Fibroblast of pulmonary artery (primary cell): ENCODE measurements at regions not wholly inside any gene's neighbourhood (a gene's known extent, or its start where the extent isn't known, plus 50 kb on each side); places are given as distances from the start of the nearest gene placed in this dataset.
"Not testable (repeated sequence)": the region's sequence is repeated elsewhere in the genome, so short reads cannot be mapped to it uniquely, and the experiment has no call there.

Source experiments
- DNase-seq: peaks from one replicate; pipeline ENCODE4 v3.0.0-alpha.2; 2010; ENCODE audit warnings: low read depth
- H3K4me3 ChIP-seq: replicated peaks from 2 replicates; pipeline ENCODE4 v1.5.1; 2011; ENCODE audit warnings: low read depth, mild to moderate bottlenecking, control low read depth, low read length, moderate library complexity
- CTCF ChIP-seq: IDR thresholded peaks from 2 replicates; pipeline ENCODE4 v1.5.1; 2011; ENCODE audit warnings: mild to moderate bottlenecking, control low read depth, low read length, inconsistent platforms; ENCODE audit errors: missing control alignments

GRCh38 chr4:101655857-101656256 lies 134.7 kb upstream of the BANK1 start:
- no peak for DNase-seq
- TF ChIP-seq CTCF = no peak
- no peak overlapping the region for H3K4me3 ChIP-seq

- H3K4me3 ChIP-seq = no peak overlapping the region
- no peak for TF ChIP-seq CTCF
- no peak for DNase-seq
Observed at GRCh38 chr4:101655005-101655404, 135.5 kb upstream of the BANK1 start.

- no peak for DNase-seq
- TF ChIP-seq CTCF = no peak
- H3K4me3 ChIP-seq = no peak overlapping the region
Observed at GRCh38 chr4:101651778-101652177, 138.8 kb upstream of the BANK1 start.

GRCh38 chr4:101649790-101650515 lies 140.6 kb upstream of the BANK1 start:
- TF ChIP-seq CTCF = no peak
- H3K4me3 ChIP-seq = no peak overlapping the region
- DNase-seq = peak; percentile 39

GRCh38 chr4:101647710-101648034 lies 142.9 kb upstream of the BANK1 start:
- DNase-seq = no peak
- H3K4me3 ChIP-seq = no peak overlapping the region
- TF ChIP-seq CTCF = no peak

GRCh38 chr4:101644516-101644915 lies 146.0 kb upstream of the BANK1 start:
- no peak for DNase-seq
- no peak overlapping the region for H3K4me3 ChIP-seq
- no peak for TF ChIP-seq CTCF

GRCh38 chr4:101643186-101643837 lies 147.2 kb upstream of the BANK1 start:
- no peak overlapping the region for H3K4me3 ChIP-seq
- TF ChIP-seq CTCF = no peak
- no peak for DNase-seq

- not testable (repeated sequence) for DNase-seq, H3K4me3 ChIP-seq
Observed at GRCh38 chr4:101632766-101633165, 157.8 kb upstream of the BANK1 start.
